Activated gamma-delta T cell treated with anti-CD3 and anti-CD28 coated beads, Interleukin-2, amount 50 U/mL, for 16 hours (primary cell): ENCODE measurements at regions not wholly inside any gene's neighbourhood (a gene's known extent, or its start where the extent isn't known, plus 50 kb on each side); places are given as distances from the start of the nearest gene placed in this dataset.
"Not testable (repeated sequence)": the region's sequence is repeated elsewhere in the genome, so short reads cannot be mapped to it uniquely, and the experiment has no call there.

Experiments
- DNase-seq: peaks from one replicate; pipeline ENCODE4 v3.0.0-alpha.2; 2020; ENCODE audit warnings: low read depth

- no peak for DNase-seq
Measured at GRCh38 chr1:232579958-232580941, 49.7 kb downstream of the SIPA1L2 start.

DNA sequence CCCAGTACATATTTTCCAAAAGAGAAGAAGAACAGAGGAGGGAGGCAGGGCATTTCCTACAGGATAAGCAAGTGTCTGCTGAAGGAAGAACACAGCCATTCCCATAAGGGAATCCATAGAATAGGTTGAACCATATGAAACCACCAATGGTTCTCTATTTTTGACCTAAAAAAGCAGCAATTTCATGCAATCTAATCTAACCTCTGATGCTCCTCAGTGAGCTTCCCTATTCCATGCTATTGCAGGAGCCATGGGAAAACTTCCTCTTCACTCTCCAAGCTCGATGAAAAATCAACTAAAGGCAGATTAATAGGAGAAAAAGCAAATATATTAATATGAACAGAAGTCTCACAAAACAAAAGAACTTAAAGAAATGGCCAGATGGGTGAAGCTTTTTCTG is 50.5 kb downstream of the SIPA1L2 start:
- DNase-seq, result no peak

DNA sequence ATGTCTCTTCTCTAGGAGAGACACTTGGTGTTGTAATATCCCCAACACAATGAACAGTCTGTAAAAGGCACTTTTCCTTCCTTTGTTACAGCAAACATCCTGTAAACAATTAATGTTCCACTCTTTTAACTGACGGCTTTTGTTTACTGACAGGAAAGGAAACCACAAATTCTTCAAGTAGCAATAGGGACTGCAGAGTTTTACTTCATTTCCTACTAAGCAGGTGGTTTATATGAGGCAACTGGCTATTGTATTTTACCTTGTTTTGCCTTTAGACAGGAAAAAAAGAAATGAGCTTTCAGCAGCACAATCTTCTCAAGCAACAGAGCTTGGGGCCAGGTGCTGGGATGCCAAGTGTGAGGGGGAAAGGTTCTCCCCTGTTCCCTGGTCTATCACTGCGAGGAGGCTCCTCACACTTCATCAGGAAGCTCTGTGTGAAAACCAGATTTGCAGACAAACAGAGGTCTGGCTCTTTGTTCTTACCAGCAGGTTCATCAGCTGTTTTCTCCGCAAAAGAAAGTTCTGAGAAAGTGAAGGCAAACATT is 51.2 kb downstream of the SIPA1L2 start:
- DNase-seq, result no peak

GRCh38 chr1:232577772-232578171 is 52.2 kb downstream of the SIPA1L2 start:
- no peak for DNase-seq

DNA sequence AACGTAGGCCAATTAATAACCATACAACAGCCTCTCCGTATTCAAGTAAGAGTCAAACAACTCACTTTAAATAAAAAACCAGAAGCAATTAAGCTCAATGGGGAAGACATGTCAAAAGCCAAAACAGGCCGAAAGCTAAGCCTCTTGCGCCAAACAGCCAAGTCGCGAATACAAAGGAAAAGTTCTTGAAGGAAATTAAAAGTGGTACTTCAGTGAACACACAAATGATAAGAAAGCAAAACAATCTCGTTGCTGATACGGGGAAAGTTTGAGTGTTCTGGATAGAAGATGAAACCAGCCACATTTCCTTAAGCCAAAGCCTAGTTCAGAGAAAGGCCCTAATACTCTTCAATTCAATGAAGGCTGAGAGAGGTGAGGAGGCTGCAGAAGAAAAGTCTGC is 53.4 kb downstream of the SIPA1L2 start:
- no peak for DNase-seq

DNA sequence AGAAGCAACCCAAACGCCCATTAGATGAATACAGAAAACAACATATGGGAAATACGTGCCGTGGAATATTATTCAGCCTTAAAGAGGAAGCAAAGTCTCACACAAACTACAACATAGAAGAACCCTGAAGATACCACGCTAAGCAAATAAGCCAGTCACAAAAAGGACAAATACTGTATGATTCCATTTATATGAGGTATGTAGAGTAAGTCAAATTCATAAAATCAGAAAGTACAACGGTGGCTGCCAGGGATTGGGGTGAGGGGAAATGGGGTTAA is 54.2 kb downstream of the SIPA1L2 start:
- DNase-seq, result no peak

- DNase-seq, result no peak
Measured at GRCh38 chr1:232574889-232575762, 54.8 kb downstream of the SIPA1L2 start.

DNA sequence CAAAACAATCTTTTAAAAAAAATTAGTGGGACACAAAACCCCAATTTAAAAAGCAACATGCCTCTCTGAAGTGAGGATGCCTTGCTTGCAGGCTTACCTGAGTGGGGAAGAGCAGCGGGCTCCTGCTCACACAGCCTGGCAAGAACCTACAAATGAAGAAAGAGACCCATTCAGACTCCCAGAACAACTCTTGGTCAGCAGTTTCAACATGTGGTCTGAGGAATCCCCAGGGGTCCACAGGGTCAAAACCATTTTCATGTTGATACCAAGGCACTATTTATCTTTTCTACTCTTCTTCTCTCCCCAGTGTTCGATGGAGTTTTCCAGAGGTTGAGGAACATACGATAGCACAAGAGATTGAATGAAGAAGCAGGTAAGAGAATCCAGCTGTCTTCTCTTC is 55.9 kb downstream of the SIPA1L2 start:
- DNase-seq, result no peak

DNA sequence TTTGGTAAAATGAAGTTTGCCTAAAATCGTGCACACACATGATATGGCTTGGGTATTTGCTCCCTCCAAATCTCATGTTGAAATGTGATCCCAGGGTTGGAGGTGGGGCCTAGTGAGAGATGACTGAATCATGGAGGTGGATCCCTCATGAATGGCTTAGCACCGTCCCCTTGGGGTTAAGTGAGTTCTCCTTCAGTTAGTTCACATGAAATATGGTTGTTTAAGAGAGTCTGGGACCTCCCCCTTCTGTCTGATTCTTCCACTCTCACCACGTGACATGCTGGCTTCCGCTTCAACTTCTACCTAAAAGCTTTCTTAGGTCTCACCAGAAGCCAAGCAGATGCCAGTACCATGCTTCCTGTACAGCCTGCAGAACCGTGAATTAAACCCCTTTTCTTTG is 58.4 kb downstream of the SIPA1L2 start:
- no peak for DNase-seq

GRCh38 chr1:232570007-232570406 is 59.9 kb downstream of the SIPA1L2 start:
- no peak for DNase-seq

DNA sequence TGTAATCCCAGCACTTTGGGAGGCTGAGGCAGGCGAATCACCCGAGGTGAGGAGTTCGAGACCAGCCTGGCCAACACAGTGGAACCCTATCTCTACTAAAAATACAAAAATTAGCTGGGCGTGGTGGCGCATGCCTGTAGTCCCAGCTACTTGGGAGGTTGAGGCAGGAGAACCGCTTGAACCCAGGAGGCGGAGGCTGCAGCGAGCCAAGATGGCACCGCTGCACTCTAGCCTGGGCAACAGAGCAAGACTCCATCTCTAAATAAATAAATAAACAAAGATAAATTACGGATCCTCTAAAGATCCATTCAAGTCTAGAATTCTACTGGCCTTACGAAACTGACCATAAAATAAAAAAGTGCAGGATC is 60.4 kb downstream of the SIPA1L2 start:
- not testable (repeated sequence) for DNase-seq

DNA sequence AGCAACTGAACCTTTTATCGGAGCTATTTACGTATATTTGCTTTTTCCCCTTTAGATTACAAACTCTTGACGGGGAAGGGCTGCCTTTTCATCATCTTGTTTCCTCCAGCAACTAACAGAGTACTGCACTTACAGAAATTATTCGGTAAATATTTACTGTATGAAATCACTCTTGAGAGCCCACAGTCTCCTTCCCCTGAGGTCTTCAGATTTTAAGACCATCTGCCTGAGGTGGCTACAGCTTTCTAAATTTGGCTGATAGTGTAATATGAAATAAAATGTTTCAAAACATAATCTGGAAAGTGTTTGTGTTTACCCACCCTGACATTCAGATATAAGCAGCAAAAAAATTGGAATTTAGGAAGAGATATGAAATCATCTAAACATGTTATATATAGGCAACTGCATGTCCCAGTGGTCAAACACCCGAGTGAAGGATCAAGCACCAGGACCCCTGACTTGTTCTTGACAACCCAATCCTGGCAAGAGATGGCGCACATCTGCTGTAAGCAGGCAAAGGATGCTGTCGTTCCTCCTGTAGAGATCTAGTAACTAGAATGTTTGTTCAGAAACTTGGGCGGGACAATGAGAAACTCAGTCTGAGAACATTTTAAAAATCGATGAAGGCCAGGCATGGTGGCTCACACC is 60.9 kb downstream of the SIPA1L2 start:
- no peak for DNase-seq

DNA sequence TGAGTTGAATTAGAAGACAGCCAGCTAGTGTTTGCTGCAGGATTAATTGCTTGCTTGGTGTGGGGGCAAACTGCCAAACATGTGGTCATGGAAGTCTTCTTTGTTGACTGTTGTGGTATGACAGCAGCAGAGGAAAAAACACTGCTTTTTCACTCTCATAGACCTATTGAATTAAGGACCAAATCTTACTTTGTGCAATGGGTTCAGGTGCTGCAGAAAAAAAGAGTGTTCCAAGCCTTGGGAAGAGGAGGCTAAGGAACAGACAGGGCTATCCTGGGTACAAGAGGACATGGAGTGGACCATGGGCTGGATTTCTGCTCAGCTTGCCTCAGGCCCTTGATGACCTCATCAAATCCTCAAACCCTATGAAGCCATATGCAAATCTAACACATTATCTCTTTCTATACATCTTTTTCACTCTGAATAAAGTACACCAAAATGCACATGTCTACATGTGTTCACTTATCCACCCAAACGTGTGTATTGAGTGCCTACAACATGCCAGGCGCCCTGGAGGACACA is 61.5 kb downstream of the SIPA1L2 start:
- no peak for DNase-seq

GRCh38 chr1:232566093-232566492 is 63.8 kb downstream of the SIPA1L2 start:
- no peak for DNase-seq

- DNase-seq, result no peak
Measured at GRCh38 chr1:232562855-232563510, 67.0 kb downstream of the SIPA1L2 start.

DNA sequence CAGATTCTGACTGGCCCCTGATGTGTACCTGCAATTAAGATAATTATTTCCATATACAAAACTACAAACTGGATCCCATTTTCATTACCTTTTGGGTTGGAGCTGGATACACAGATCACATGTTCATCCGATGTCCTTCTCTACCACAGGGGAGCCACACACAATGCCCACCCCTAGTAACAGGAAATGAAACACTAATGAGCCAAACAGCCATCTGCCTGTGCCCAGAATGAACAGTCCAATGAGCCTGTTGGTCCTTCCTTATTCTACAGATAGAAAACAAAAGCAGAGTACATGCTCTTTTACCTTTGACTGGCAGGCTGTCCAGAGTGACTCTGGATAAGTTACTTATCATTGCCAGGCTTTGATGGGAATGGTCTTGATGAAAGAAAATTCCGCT is 68.6 kb downstream of the SIPA1L2 start:
- DNase-seq, result no peak

DNA sequence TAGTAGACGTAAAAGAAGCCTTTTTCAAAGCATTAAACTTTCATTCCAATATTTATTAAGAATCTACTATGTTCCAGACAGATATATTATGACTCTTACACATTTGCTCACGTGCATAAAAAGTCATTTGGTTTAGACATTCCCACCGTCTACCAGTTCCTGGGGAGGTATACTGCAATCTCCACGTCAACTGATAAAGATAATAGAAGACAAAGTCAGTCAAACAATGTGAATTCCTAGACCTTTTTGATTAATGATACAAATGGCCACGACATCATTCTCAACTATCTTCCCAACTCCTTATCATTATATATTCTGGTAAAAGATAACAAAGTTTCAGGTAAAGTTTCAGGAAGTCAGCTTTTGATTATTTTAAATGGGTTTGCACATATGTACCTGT is 69.0 kb downstream of the SIPA1L2 start:
- no peak for DNase-seq

DNA sequence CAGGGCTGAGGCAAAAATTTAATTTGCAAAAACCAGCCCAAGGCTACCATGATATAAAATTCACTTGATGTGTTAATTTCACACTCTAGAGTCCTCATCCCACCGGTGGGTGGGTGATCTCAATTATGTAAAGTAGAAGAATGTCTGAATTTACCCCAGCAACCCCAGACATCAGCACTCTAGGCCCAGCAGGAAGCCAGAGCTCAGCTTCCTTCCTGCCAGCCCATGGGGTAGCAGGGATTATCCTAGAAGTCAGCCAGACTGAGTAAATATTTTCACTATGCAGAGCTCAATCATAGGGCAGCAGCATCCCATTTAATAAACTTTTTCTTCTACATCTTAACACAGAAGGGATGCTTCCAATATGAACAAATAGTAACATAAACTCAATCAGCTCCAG is 71.0 kb downstream of the SIPA1L2 start:
- no peak for DNase-seq

- DNase-seq, result no peak
Measured at GRCh38 chr1:232557502-232558191, 72.3 kb downstream of the SIPA1L2 start.

GRCh38 chr1:232557096-232557495 is 72.8 kb downstream of the SIPA1L2 start:
- DNase-seq, result no peak

- no peak for DNase-seq
Measured at GRCh38 chr1:232556351-232556750, 73.6 kb downstream of the SIPA1L2 start.
